NB4 (cell line): ENCODE measurements at regions not wholly inside any gene's neighbourhood (a gene's known extent, or its start where the extent isn't known, plus 50 kb on each side); places are given as distances from the start of the nearest gene placed in this dataset.

Source experiments
- CTCF ChIP-seq: IDR thresholded peaks from one replicate; pipeline ENCODE4 v1.5.1; 2012; ENCODE audit warnings: low read depth, low read length
- MYC ChIP-seq: IDR thresholded peaks from 2 replicates; pipeline ENCODE4 v1.6.1; 2011; ENCODE audit warnings: low read depth, low read length
- POLR2A ChIP-seq: IDR thresholded peaks from 2 replicates; pipeline ENCODE4 v1.6.1; 2011; ENCODE audit warnings: mild to moderate bottlenecking; ENCODE audit not compliant: insufficient read length; ENCODE audit errors: extremely low read depth

- no peak for TF ChIP-seq POLR2A
- no peak for TF ChIP-seq CTCF
- TF ChIP-seq MYC, result no peak
Measured at GRCh38 chr6:66931787-66932186, 1224.8 kb upstream of the EYS start.
